Retinal pigment epithelial cell (primary cell): ENCODE measurements at regions not wholly inside any gene's neighbourhood (a gene's known extent, or its start where the extent isn't known, plus 50 kb on each side); places are given as distances from the start of the nearest gene placed in this dataset.

Experiments used
- DNase-seq: peaks from one replicate; pipeline ENCODE4 v3.0.0-alpha.2; 2010; ENCODE audit warnings: low read depth
- H3K4me3 ChIP-seq: 2 replicates; pipeline ENCODE4 v1.5.1; 2011; ENCODE audit warnings: mild to moderate bottlenecking, low read length, control low read depth, moderate library complexity
- TF ChIP-seq, protein P1 (sequence below): conservative IDR thresholded peaks from 2 replicates; pipeline ENCODE4 v1.5.1; 2011; ENCODE audit warnings: low read depth, low read length, control low read depth, inconsistent platforms

DNA sequence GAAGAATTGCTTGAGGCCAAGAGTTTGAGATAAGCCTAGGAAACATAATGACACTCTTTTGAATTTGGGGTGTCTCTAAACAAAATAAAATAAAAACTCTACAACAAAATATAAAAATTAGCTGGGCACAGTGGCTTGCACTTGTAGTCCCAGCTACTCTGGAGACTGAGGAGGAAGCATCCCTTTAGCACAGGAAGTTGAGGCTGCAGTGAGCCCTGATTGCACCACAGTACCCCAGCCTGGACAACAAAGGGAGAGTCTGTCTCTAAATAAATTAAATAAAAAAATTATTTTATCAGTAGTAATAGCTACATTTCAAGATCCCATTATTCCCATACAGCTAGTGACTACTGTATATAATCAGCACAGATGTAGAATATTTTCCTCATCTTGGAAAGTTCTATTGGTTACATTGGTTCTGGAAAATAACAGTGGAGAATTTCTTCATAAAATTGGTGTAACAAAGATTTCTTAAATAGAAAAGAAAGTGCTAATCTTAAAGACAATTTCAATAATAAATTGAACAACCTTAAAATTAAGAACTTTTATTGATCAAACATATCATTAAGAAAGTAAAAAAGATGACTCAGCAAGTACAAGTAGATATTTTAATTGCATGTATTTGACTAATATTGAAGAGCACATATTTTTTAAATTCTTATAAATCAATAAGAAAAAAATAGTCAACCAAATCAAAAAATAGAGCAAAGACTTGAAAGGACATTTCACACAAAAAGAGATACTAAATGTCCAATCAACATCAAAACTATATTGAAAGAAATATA, 90.4 kb upstream of the KYNU start:
- TF ChIP-seq, protein P1, sequence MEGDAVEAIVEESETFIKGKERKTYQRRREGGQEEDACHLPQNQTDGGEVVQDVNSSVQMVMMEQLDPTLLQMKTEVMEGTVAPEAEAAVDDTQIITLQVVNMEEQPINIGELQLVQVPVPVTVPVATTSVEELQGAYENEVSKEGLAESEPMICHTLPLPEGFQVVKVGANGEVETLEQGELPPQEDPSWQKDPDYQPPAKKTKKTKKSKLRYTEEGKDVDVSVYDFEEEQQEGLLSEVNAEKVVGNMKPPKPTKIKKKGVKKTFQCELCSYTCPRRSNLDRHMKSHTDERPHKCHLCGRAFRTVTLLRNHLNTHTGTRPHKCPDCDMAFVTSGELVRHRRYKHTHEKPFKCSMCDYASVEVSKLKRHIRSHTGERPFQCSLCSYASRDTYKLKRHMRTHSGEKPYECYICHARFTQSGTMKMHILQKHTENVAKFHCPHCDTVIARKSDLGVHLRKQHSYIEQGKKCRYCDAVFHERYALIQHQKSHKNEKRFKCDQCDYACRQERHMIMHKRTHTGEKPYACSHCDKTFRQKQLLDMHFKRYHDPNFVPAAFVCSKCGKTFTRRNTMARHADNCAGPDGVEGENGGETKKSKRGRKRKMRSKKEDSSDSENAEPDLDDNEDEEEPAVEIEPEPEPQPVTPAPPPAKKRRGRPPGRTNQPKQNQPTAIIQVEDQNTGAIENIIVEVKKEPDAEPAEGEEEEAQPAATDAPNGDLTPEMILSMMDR, result no peak
- H3K4me3 ChIP-seq, result no peak overlapping the region
- no peak for DNase-seq

DNA sequence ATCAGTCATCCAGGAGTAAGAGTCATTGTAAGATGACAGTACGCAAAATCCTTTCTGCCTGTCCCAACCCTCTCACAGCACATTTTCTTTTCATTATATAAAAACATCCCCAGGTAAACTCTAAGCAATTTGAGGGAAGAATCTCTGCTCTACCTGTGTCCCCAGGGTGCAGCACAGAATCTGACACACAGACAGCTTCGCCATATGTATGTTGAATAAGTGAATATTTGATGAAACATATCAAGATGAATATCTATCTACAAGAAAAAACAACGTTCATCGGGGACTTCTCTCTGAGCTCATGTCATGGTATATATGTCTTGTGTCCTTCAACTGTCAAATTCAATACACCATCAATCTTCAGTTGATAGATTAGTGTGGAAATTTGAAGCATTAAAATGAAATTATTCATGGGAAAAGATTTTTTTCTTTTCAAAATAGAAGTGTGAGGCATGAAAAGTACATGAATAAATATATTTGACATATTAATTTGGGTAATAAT, 94.5 kb upstream of the KYNU start:
- TF ChIP-seq, protein P1, result no peak
- DNase-seq, result no peak
- no peak overlapping the region for H3K4me3 ChIP-seq

DNA sequence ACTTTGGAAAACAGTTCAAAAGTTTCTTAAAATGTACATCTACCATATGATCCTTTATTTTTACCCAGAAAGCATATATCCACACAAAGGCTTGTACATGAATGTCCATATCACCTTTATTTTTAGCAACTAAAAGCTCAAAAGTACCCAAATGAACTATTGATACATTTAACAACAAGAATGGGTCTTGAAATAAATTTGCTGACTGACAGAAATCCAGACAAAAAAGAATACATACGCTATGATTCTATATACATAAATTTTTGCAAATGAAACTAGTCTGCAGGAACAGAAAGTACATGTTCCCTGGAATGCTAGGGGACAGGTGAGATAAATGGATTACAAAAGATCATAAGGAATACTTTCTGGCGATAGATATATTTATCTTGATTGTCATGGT, 96.3 kb upstream of the KYNU start:
- H3K4me3 ChIP-seq, result no peak overlapping the region
- TF ChIP-seq, protein P1, result no peak
- no peak for DNase-seq

DNA sequence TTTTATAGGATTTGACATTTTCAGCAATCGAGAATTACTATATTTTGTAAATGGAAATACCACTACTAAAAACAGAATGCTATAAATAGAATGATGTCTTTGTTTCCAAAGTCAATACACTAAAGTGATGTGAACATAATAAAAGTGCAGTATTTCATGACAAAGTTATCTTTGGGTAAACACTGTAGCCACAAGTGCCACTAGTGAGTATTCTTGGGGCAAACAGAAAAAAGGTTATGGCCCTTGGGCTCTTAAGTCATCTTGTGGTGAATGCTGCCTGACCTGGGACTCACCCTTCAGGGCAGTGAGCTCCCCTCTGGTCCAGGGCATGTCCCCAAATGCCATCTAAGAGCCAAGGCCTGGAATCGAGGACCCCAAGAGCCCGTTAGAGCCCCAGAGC, 99.2 kb upstream of the KYNU start:
- TF ChIP-seq, protein P1, result no peak
- DNase-seq, result no peak

DNA sequence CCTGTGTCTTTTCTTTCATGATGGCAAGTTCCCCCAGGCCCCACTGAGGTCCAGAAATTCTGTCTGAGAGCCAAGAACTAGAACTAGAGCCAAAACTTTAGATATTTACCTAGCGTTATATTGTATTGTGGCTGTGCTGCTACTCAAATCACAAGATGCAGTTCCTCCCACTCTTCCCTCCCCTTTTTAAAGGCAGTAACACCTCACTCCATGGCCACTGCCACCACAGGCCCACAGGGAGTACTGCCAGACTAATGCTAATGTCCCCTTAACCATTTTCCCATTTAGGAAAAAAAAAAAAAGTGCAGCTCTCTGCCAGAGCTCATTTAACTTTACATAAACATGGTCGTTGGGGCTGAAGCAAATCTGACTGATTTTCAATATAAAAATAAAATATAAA, 99.7 kb upstream of the KYNU start:
- DNase-seq, result no peak
- TF ChIP-seq, protein P1, result no peak
- H3K4me3 ChIP-seq, result no peak overlapping the region

More for the DNA sequence above, 99.2 kb upstream of the KYNU start:
- H3K4me3 ChIP-seq, result no peak overlapping the region

DNA sequence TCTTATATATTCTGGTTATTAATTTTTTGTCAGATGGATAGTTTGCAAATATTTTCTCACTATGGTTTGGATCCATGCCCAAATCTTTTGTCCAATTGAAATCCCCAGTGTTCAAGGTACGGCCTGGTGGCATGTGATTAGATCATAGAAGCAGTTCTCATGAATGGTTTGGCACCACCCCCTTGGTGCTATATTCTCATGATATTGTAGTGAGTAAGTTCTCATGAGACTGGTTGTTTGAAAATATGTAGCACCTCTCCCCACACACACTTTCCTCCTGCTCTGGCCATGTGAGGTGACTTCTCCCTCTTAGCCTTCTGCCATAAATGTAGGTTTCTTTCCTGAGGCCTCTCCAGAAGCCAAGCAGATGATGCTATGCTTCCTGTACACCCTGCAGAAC, 107.7 kb upstream of the KYNU start:
- no peak for DNase-seq
- H3K4me3 ChIP-seq, result no peak overlapping the region
- TF ChIP-seq, protein P1, result no peak

DNA sequence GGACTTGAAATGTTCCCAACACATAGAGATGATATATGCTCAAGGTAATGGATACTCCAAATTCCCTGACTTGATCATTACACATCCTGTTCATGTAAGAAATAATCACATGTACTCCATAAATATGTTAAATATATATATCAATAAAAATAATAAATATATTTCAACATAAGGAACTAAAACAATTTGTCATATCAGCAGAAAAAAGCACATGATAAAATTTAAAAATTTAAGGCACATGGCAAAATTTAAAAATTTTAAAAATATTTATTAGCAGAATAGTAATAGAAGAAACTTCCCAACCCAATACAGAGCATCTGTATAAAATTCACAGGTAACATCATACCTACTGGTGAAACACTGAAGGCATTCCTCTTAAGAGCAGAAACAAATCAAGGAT, 109.6 kb upstream of the KYNU start:
- TF ChIP-seq, protein P1, result no peak
- no peak for DNase-seq
- no peak overlapping the region for H3K4me3 ChIP-seq
